Stomach smooth muscle (tissue), 2 donors: ENCODE measurements at regions not wholly inside any gene's neighbourhood (a gene's known extent, or its start where the extent isn't known, plus 50 kb on each side); places are given as distances from the start of the nearest gene placed in this dataset.
"Not testable (repeated sequence)": the region's sequence is repeated elsewhere in the genome, so short reads cannot be mapped to it uniquely, and the experiment has no call there.

Experiments
- H3K27ac ChIP-seq: one replicate; pipeline ENCODE4 v1.7.0; 2013; ENCODE audit warnings: mild to moderate bottlenecking, low read length, inconsistent platforms
- H3K27me3 ChIP-seq, 2 donors: one replicate each; pipeline ENCODE4 v1.7.0; 2013; ENCODE audit warnings: low read length in 2 of 2; ENCODE audit not compliant: insufficient read depth in 2 of 2, control insufficient read depth in 1 of 2
- H3K36me3 ChIP-seq, 2 donors: one replicate each; pipeline ENCODE4 v1.7.0; 2013; ENCODE audit warnings: low read length in 2 of 2; ENCODE audit not compliant: control insufficient read depth in 2 of 2, insufficient read depth in 2 of 2
- H3K4me1 ChIP-seq: one replicate; pipeline ENCODE4 v1.7.0; 2013; ENCODE audit warnings: low read length; ENCODE audit not compliant: control insufficient read depth, insufficient read depth
- H3K4me3 ChIP-seq, 2 donors: one replicate each; pipeline ENCODE4 v1.7.0; 2013; ENCODE audit warnings: low read length in 2 of 2
- H3K9ac ChIP-seq, 2 donors: one replicate each; pipeline ENCODE4 v1.7.0; 2013; ENCODE audit warnings: low read length in 2 of 2, mild to moderate bottlenecking in 1 of 2
- H3K9me3 ChIP-seq, 2 donors: one replicate each; pipeline ENCODE4 v1.7.0; 2013; ENCODE audit warnings: low read length in 2 of 2; ENCODE audit not compliant: control insufficient read depth in 2 of 2
- donor health status: healthy.
- donor health status: Pancreatic carcinoma.

GRCh38 chr15:81828135-81828534 lies 217.7 kb downstream of the MEX3B start:
- Histone ChIP-seq H3K36me3 (no peaks in the 10 kb centered on the region), H3K9ac (no peak overlapping the region), H3K27me3 (no peaks in the 10 kb centered on the region), H3K4me3 (no peak overlapping the region), H3K9me3 (peaks cover 0 to 4% of the 10 kb centered on the region in 2 donors), H3K27ac (no peak overlapping the region), H3K4me1 (no peaks in the 10 kb centered on the region)

DNA sequence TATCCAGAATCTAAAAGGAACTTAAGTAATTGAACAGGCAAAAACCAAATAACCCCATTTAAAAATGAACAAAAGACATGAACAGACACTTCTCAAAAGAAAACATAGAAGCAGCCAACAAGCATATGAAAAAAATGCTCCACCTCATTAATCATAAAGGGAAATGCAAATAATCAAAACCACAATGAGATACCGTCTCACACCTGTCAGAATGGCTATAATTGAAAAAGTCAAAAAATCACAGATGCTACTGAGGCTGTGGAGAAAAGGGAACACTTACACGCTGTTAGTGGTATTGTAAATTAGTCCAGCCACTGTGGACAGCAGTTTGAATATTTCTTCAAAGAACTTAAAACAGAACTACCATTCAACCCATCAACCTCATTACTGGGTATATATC lies 220.7 kb downstream of the MEX3B start:
- Histone ChIP-seq H3K9me3 (peaks cover 0 to 4% of the 10 kb centered on the region in 2 donors), H3K36me3 (no peaks in the 10 kb centered on the region), H3K27ac (no peak overlapping the region), H3K4me1 (no peaks in the 10 kb centered on the region), H3K4me3 (no peak overlapping the region), H3K9ac (no peak overlapping the region), H3K27me3 (no peaks in the 10 kb centered on the region)

- H3K4me1 ChIP-seq, H3K27me3 ChIP-seq, H3K4me3 ChIP-seq, H3K9ac ChIP-seq, H3K9me3 ChIP-seq, H3K27ac ChIP-seq, H3K36me3 ChIP-seq: not testable (repeated sequence)
Measured at GRCh38 chr15:81822587-81822986, 223.2 kb downstream of the MEX3B start.

GRCh38 chr15:81819924-81820635 lies 225.7 kb downstream of the MEX3B start:
- H3K9me3 ChIP-seq = no peaks in the 10 kb centered on the region
- H3K4me1 ChIP-seq = no peaks in the 10 kb centered on the region
- peaks cover 0 to 2% of the 10 kb centered on the region in 2 donors for H3K27me3 ChIP-seq
- H3K9ac ChIP-seq = no peak overlapping the region
- H3K36me3 ChIP-seq = no peaks in the 10 kb centered on the region
- H3K27ac ChIP-seq = no peak overlapping the region
- no peak overlapping the region for H3K4me3 ChIP-seq

DNA sequence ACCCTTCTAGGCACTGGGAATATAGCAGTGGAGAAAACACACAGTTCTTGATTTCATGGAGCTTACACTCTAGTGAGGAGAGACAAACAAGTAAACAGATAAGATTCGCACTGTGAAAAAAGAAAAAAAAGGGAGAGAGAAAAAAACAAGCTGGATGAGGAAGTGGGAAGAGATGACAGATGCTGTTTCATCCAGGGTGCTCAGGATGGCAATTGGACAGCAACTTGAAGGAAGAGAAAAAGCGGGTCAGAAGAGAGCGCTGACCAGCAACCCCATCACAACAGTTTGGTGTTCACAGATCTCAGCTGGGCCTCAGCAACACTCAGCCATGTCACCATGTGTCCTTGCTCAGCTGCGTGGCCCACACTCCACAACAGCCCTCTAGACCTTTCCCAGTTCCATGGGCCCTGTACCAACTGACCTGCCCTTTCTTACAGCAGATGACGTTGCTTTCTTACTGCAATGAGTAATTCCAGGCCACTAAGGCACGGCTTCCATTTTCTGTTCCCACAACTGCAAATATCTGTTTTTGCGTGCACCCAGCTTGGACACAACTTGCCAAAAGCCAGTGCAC lies 230.8 kb downstream of the MEX3B start:
- Histone ChIP-seq H3K4me1 (no peaks in the 10 kb centered on the region), H3K27ac (no peak overlapping the region), H3K4me3 (no peak overlapping the region), H3K9me3 (no peaks in the 10 kb centered on the region), H3K36me3 (no peaks in the 10 kb centered on the region), H3K9ac (no peak overlapping the region), H3K27me3 (peaks cover 0 to 2% of the 10 kb centered on the region in 2 donors)

GRCh38 chr15:81813215-81813614 lies 232.6 kb downstream of the MEX3B start:
- Histone ChIP-seq H3K36me3 (no peaks in the 10 kb centered on the region), H3K27me3 (no peaks in the 10 kb centered on the region), H3K9me3 (no peaks in the 10 kb centered on the region), H3K9ac (no peak overlapping the region), H3K4me3 (no peak overlapping the region), H3K4me1 (peaks cover 5% of the 10 kb centered on the region), H3K27ac (no peak overlapping the region)

- Histone ChIP-seq H3K27ac (no peak overlapping the region), H3K9ac (no peak overlapping the region), H3K9me3 (no peaks in the 10 kb centered on the region), H3K27me3 (no peaks in the 10 kb centered on the region), H3K36me3 (no peaks in the 10 kb centered on the region), H3K4me3 (no peak overlapping the region), H3K4me1 (peaks cover 5% of the 10 kb centered on the region)
Measured at GRCh38 chr15:81812456-81812855, 233.4 kb downstream of the MEX3B start.

DNA sequence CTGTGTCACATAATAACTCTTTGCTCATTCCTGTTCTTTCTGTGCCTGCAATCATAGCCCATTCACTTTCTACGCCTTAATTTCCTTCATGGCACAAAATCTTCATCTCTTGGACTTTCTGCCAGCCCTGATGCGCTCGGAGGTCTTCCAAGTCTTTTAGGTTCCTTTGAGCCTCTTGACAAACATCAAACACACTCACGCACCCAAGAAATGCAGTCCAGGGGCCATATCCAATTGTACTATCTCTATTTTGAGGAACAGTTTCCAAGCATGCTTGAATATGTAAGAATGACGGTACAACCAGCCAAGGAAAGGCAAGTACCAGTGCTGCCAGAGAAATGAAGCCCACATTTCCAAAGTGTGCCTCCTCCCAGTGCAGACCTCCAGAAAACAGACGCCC lies 234.1 kb downstream of the MEX3B start:
- H3K27ac ChIP-seq = no peak overlapping the region
- H3K36me3 ChIP-seq = no peaks in the 10 kb centered on the region
- no peaks in the 10 kb centered on the region for H3K27me3 ChIP-seq
- peaks cover 5% of the 10 kb centered on the region for H3K4me1 ChIP-seq
- no peaks in the 10 kb centered on the region for H3K9me3 ChIP-seq
- no peak overlapping the region for H3K4me3 ChIP-seq
- H3K9ac ChIP-seq = no peak overlapping the region

- no peak overlapping the region for H3K9ac ChIP-seq
- H3K27ac ChIP-seq = no peak overlapping the region
- H3K4me1 ChIP-seq = peaks cover 5% of the 10 kb centered on the region
- no peak overlapping the region for H3K4me3 ChIP-seq
- H3K9me3 ChIP-seq = no peaks in the 10 kb centered on the region
- no peaks in the 10 kb centered on the region for H3K36me3 ChIP-seq
- H3K27me3 ChIP-seq = no peaks in the 10 kb centered on the region
Measured at GRCh38 chr15:81809543-81809942, 236.3 kb downstream of the MEX3B start.

DNA sequence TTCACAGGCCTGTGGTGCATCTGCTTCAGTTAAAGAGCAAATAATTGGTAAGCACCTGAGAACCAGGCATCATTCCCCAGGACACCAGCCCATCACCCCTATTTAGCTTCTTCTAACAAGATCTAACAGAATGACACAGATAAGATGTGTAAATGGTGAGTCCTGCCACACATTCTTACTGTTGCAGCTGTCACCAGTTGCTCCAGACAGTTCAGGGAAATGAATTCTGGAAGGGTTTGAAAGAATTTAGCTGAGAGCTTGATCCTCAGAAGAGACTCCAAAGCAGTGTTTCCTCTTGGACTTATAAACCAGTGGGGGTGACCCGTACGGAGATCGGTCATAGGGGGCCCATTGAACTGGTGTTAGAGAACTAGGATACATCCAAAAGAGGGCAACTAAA lies 238.0 kb downstream of the MEX3B start:
- H3K4me1 ChIP-seq = peaks cover 5% of the 10 kb centered on the region
- no peak overlapping the region for H3K27ac ChIP-seq
- no peaks in the 10 kb centered on the region for H3K36me3 ChIP-seq
- no peaks in the 10 kb centered on the region for H3K27me3 ChIP-seq
- no peaks in the 10 kb centered on the region for H3K9me3 ChIP-seq
- no peak overlapping the region for H3K9ac ChIP-seq
- no peak overlapping the region for H3K4me3 ChIP-seq

DNA sequence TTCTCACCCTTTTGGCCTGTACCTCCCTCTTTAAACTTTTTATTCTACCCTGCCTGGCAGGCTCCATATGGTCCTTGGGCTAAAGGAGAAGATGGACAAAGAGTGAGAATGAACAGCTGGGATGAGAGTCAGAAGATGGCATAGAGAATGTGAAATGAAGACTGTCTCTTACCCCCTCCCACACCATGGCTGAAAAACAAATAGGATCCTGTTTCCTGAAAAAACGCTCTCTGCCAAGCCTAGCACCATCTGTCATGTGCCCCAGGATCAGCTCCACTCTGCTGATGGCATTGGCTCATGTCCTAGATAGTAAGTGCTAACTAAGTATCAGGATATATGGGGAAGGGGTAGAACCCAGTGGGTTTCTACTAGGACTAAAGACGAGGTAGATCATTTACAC lies 238.6 kb downstream of the MEX3B start:
- Histone ChIP-seq H3K27ac (no peak overlapping the region), H3K9ac (no peak overlapping the region), H3K36me3 (no peaks in the 10 kb centered on the region), H3K9me3 (no peaks in the 10 kb centered on the region), H3K4me1 (peaks cover 5% of the 10 kb centered on the region), H3K27me3 (no peaks in the 10 kb centered on the region), H3K4me3 (no peak overlapping the region)
